BE2C (cell line): ENCODE measurements at regions not wholly inside any gene's neighbourhood (a gene's known extent, or its start where the extent isn't known, plus 50 kb on each side); places are given as distances from the start of the nearest gene placed in this dataset.

Experiments
- DNase-seq: peaks from one replicate; pipeline ENCODE4 v3.0.0-alpha.2; 2020
- H3K27me3 ChIP-seq: fragments of 250-450 bp; sonication (Bioruptor Pico); 2 replicates; pipeline ENCODE4 v1.5.1; 2020; ENCODE audit warnings: mild to moderate bottlenecking
- H3K36me3 ChIP-seq: fragments of 250-450 bp; sonication (Bioruptor Pico); 2 replicates; pipeline ENCODE4 v1.5.1; 2020; ENCODE audit warnings: mild to moderate bottlenecking
- H3K4me1 ChIP-seq: fragments of 250-450 bp; sonication (Bioruptor Pico); 2 replicates; pipeline ENCODE4 v1.5.1; 2020
- H3K4me3 ChIP-seq: 2 replicates; pipeline ENCODE4 v1.5.1; 2011; ENCODE audit warnings: low read depth, low read length
- H3K9me3 ChIP-seq: fragments of 250-450 bp; sonication (Bioruptor Pico); 2 replicates; pipeline ENCODE4 v1.5.1; 2020
- TF ChIP-seq, protein P1 (sequence below): IDR thresholded peaks from 2 replicates; pipeline ENCODE4 v1.5.1; 2012; ENCODE audit warnings: mild to moderate bottlenecking, low read depth, low read length

DNA sequence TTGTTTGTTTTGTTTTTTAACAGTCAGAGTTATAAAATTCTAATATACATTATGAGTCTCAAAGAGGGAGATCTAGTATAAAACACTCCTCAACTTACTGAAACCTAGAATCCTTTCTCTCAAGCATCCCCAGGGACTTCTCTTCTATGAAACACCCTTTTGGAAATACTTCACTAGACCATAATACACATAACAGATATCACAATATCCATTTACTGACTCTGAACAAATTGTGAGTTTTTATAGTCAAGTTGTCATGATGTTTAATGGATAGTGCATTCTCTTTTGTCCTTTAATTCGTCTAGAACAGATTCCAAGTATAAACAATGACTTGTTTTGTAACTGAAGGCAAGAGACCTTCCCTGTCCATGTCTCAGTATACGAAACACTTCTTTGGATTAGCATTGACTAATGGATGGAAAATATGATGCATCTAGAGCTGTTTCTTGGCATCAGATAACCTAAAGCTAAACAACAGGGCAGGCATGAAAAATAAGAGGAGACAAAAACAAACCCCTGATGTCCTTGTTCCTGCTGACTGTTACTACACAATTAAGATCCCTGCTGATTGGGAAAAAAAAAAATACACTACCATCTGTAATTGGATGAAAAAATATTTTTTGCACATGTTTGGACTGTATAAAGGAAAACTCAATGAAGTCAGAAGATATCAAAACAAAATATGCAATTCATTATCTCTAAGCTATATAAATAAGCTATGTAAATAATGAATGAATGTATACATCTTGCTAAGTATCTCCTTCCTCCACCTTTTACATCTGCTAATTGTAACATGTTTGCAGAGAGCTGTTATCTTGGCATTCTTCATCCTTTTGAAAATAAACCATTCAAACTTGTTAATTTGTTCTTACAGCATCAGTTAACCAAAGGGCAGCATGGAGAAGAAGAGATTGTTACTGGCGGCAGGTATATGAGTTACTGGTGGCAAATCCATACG is 214.2 kb downstream of the LACC1 start:
- DNase-seq = no peak
- Histone ChIP-seq H3K36me3 (no peaks in the 10 kb centered on the region), H3K27me3 (peaks cover 10% of the 10 kb centered on the region), H3K4me3 (no peak overlapping the region), H3K4me1 (no peaks in the 10 kb centered on the region), H3K9me3 (no peaks in the 10 kb centered on the region)
- TF ChIP-seq, protein P1, sequence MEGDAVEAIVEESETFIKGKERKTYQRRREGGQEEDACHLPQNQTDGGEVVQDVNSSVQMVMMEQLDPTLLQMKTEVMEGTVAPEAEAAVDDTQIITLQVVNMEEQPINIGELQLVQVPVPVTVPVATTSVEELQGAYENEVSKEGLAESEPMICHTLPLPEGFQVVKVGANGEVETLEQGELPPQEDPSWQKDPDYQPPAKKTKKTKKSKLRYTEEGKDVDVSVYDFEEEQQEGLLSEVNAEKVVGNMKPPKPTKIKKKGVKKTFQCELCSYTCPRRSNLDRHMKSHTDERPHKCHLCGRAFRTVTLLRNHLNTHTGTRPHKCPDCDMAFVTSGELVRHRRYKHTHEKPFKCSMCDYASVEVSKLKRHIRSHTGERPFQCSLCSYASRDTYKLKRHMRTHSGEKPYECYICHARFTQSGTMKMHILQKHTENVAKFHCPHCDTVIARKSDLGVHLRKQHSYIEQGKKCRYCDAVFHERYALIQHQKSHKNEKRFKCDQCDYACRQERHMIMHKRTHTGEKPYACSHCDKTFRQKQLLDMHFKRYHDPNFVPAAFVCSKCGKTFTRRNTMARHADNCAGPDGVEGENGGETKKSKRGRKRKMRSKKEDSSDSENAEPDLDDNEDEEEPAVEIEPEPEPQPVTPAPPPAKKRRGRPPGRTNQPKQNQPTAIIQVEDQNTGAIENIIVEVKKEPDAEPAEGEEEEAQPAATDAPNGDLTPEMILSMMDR = no peak

DNA sequence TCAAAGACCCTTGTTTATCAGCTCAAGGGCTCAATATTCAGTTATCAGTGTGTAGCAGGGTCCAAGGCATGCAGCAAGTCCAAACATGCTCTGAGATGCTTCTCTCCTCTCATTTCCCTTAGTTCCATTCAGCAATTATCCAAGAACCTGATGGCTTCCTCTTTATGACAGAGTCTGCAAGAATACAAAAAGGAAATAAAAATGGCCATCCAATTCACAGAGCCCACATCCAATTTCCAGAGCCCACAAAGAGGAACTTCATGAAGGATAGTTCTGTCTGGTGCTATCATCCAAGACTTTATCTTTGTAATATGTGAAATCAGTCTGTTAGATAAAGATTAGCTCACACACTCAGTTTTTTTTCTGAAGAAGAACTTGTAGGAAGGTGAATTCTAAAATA is 217.2 kb downstream of the LACC1 start:
- no peak for DNase-seq
- no peaks in the 10 kb centered on the region for H3K4me1 ChIP-seq
- H3K36me3 ChIP-seq = no peaks in the 10 kb centered on the region
- TF ChIP-seq, protein P1 = no peak
- H3K9me3 ChIP-seq = no peaks in the 10 kb centered on the region; the same call in 1 of the 2 replicates
- H3K27me3 ChIP-seq = peaks cover 14% of the 10 kb centered on the region
- no peak overlapping the region for H3K4me3 ChIP-seq

DNA sequence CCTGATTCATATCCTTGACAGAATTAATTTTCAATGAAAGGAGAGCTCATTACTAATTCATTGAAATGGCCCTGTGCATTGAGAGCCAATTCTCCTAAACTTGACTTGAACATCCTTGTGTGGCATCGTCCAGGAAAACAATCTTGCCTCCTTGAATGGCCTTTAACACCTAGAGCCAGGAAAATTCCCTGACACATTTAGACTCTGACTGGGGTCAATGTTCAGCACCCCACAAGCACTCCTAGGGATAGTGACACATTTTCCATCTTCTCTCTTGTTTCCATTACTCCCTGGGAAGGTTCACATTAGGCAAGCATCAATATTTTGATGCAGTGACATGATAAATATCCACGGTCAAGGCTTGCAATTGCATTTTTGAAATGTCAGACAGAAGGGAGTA is 218.9 kb downstream of the LACC1 start:
- H3K4me3 ChIP-seq = no peak overlapping the region
- H3K36me3 ChIP-seq = no peaks in the 10 kb centered on the region
- no peaks in the 10 kb centered on the region for H3K4me1 ChIP-seq
- no peaks in the 10 kb centered on the region; the same call in 1 of the 2 replicates for H3K9me3 ChIP-seq
- H3K27me3 ChIP-seq = peaks cover 14% of the 10 kb centered on the region
- TF ChIP-seq, protein P1 = no peak
- no peak for DNase-seq

DNA sequence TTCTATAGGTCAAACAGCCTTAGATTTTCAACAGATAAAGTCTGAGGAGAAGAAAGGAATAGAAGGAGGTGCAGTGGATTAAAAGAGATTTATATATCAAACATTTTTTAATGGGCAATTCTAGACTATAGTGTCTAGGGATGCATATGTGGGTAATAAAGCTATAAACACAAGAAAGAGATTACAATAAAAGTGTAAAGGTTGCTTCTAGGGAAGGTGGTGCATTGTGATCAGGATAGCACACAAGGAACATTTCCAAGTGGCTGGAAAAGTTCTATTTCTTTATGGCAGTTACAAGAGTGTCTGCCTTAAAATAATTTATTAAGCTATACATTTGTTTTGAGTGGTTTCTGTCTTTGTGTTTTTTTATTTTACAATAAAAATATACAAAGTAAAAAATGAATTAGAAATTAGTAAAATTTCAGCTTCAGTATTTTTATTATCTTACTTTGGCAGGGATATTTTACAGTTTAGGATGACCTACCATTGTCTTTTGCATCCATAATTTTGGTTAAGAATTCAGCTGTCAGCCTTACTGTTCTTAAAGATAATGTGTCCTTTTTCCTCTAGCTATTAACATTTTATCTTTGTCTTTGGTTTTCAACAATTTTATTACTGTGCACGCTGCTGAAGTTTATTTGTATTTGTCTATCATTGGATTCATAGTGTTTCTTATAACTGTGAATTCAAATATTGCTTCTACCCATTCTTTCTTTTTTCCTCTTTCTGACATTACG is 221.8 kb downstream of the LACC1 start:
- no peak for DNase-seq
- TF ChIP-seq, protein P1 = no peak
- H3K27me3 ChIP-seq = peaks cover 4% of the 10 kb centered on the region
- H3K36me3 ChIP-seq = no peaks in the 10 kb centered on the region
- H3K4me1 ChIP-seq = no peaks in the 10 kb centered on the region
- no peaks in the 10 kb centered on the region; the same call in 1 of the 2 replicates for H3K9me3 ChIP-seq
- no peak overlapping the region for H3K4me3 ChIP-seq

DNA sequence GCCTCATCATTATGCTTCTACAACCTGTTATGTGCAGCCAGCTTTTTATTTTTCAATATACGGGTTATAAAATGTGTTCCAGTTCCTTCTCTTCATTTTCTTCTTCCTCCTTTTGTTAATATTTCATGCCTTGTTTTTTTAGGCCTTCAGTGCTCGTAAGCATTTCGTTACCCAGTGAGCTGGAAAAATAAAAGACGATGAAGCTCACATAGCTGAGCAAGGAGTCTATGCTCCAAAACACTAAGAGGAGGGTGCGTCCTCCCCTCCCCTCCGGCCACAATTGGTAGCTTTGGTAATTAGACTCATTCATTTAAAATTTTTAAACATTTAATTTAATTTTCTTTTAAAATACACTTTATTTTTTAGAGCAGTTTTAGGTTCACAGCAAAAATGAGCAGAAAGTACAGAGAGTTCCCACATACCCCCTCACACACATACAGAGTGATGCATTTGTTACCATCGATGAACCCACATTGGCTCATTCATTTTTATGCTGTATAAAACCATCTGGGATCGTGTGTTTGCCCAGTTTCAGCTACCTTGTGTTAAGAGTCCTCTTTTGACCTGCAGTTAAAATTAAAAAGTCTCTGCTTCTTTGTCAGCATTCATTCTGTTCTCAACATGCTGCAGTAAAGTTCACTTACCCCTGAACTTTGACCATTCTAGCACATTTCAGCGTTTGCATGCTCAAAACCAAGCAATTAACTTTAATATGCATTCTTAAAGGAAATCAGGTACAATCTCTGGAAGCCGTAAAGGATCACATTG is 223.9 kb downstream of the LACC1 start:
- TF ChIP-seq, protein P1 = no peak

More for the DNA sequence above, 223.9 kb downstream of the LACC1 start:
- Histone ChIP-seq H3K27me3 (peaks cover 4% of the 10 kb centered on the region), H3K36me3 (no peaks in the 10 kb centered on the region), H3K4me3 (no peak overlapping the region), H3K9me3 (no peaks in the 10 kb centered on the region; the same call in 1 of the 2 replicates), H3K4me1 (no peaks in the 10 kb centered on the region)
- DNase-seq = no peak
